SK-N-SH (cell line): ENCODE measurements at regions not wholly inside any gene's neighbourhood (a gene's known extent, or its start where the extent isn't known, plus 50 kb on each side); places are given as distances from the start of the nearest gene placed in this dataset.

ENCODE experiments used
- CTCF ChIA-PET: fragments of 300-600, 350-600 bp; formaldehyde crosslinking; extraction: SDS; loops from one replicate; lab custom pipeline; 2021; lab: Yijun Ruan, JAX
- POLR2A ChIA-PET: fragments of 350-600 bp; sonication (Branson Sonifier 250); formaldehyde crosslinking; extraction: SDS; loops from one replicate; lab custom pipeline; 2020; ENCODE audit warnings: antibody characterized with exemption, inconsistent platforms; lab: Yijun Ruan, JAX
- DNase-seq: peaks from one replicate; pipeline ENCODE4 v3.0.0; 2012
- H2AFZ ChIP-seq: fragments of 200-600 bp; sonication (generic); 2 replicates; pipeline ENCODE4 v1.8.1; 2016; ENCODE audit warnings: antibody characterized with exemption, mild to moderate bottlenecking, low read depth
- H3F3A ChIP-seq: fragments of 200-600 bp; sonication (generic); replicated peaks from 2 replicates; pipeline ENCODE3; 2016; ENCODE audit warnings: antibody characterized with exemption, mild to moderate bottlenecking; ENCODE audit not compliant: insufficient read depth
- H3K27ac ChIP-seq, 2 experiments: fragments of 200-500 bp in 1 of 2; fragments of 200-600 bp in 1 of 2; sonication (Bioruptor generic) in 1 of 2; sonication (generic), shearing (Covaris generic) in 1 of 2; 2 replicates each; pipeline versions ENCODE4 v1.5.1 to v1.6.1; 2014 to 2016; ENCODE audit warnings: low read depth in 2 of 2, inconsistent platforms in 1 of 2, low read length in 1 of 2, mild to moderate bottlenecking in 1 of 2, mixed read lengths in 1 of 2
- H3K27me3 ChIP-seq: fragments of 200-600 bp; sonication (generic), shearing (Covaris generic); 2 replicates; pipeline ENCODE4 v1.6.1; 2016; ENCODE audit warnings: mixed run types; ENCODE audit not compliant: insufficient read depth
- H3K36me3 ChIP-seq, 2 experiments: fragments of 200-500 bp in 1 of 2; fragments of 200-600 bp in 1 of 2; sonication (Bioruptor generic) in 1 of 2; sonication (generic) in 1 of 2; replicated peaks in 1 of 2; 2 replicates each; pipeline versions ENCODE3 to v1.5.1; 2014 to 2016; ENCODE audit warnings: low read length in 1 of 2, mild to moderate bottlenecking in 1 of 2; ENCODE audit not compliant: insufficient read depth in 2 of 2, control insufficient read depth in 1 of 2
- H3K4me1 ChIP-seq, 2 experiments: fragments of 200-500 bp in 1 of 2; fragments of 200-600 bp in 1 of 2; sonication (Bioruptor generic) in 1 of 2; sonication (generic), shearing (Covaris generic) in 1 of 2; 2 replicates each; pipeline versions ENCODE4 v1.5.1 to v1.6.1; 2014 to 2016; ENCODE audit warnings: low read depth in 1 of 2, low read length in 1 of 2, mixed run types in 1 of 2; ENCODE audit not compliant: insufficient read depth in 2 of 2, control insufficient read depth in 1 of 2
- H3K4me2 ChIP-seq: fragments of 200-600 bp; sonication (generic), shearing (Covaris generic); 2 replicates; pipeline ENCODE4 v1.6.1; 2017; ENCODE audit warnings: mixed run types
- H3K4me3 ChIP-seq, 2 experiments: fragments of 200-500 bp in 1 of 2; fragments of 200-600 bp in 1 of 2; sonication (Bioruptor generic) in 1 of 2; sonication (generic), shearing (Covaris generic) in 1 of 2; 2 replicates each; pipeline versions ENCODE4 v1.5.1 to v1.8.1; 2014 to 2016; ENCODE audit warnings: low read depth in 2 of 2, inconsistent platforms in 1 of 2, low read length in 1 of 2, mild to moderate bottlenecking in 1 of 2, mixed read lengths in 1 of 2, moderate library complexity in 1 of 2
- H3K79me2 ChIP-seq: fragments of 200-600 bp; sonication (generic); 2 replicates; pipeline ENCODE4 v1.8.1; 2017; ENCODE audit warnings: mild to moderate bottlenecking; ENCODE audit not compliant: insufficient read depth
- H3K9ac ChIP-seq: fragments of 200-600 bp; sonication (generic); 2 replicates; pipeline ENCODE4 v1.6.1; 2017; ENCODE audit warnings: mixed run types
- H3K9me2 ChIP-seq: fragments of 200-600 bp; sonication (generic); 2 replicates; pipeline ENCODE4 v1.6.1; 2017; ENCODE audit warnings: mixed run types
- H3K9me3 ChIP-seq: fragments of 200-600 bp; sonication (generic); 2 replicates; pipeline ENCODE4 v1.6.1; 2017; ENCODE audit warnings: mixed run types, mild to moderate bottlenecking, moderate library complexity
- H4K20me1 ChIP-seq: fragments of 200-600 bp; sonication (generic); 2 replicates; pipeline ENCODE4 v1.6.1; 2017; ENCODE audit warnings: mild to moderate bottlenecking, mixed run types; ENCODE audit not compliant: insufficient read depth
- CTCF ChIP-seq: fragments of 200-600 bp; sonication (generic); IDR thresholded peaks from 2 replicates; pipeline ENCODE4 v1.6.1; 2017; ENCODE audit warnings: antibody characterized with exemption, mild to moderate bottlenecking, moderate library complexity
- EP300 ChIP-seq, 2 experiments: IDR thresholded peaks; 2 replicates each; pipeline versions ENCODE4 v1.4.0 to v1.6.1; 2012; ENCODE audit warnings: borderline replicate concordance in 1 of 2, low read depth in 1 of 2, low read length in 1 of 2
- GATA2 ChIP-seq: sonication (generic); formaldehyde crosslinking; IDR thresholded peaks from 2 replicates; pipeline ENCODE4 v1.5.0; 2020; ENCODE audit warnings: mild to moderate bottlenecking, missing genetic modification reagents
- JUND ChIP-seq: IDR thresholded peaks from 2 replicates; pipeline ENCODE4 v1.4.0; 2012
- MAX ChIP-seq: IDR thresholded peaks from 2 replicates; pipeline ENCODE4 v1.4.0; 2012; ENCODE audit warnings: low read depth
- MXI1 ChIP-seq: IDR thresholded peaks from 2 replicates; pipeline ENCODE4 v1.6.1; 2012; ENCODE audit warnings: mild to moderate bottlenecking, low read depth, low read length, improper control_type of control experiment
- NRF1 ChIP-seq: IDR thresholded peaks from 2 replicates; pipeline ENCODE4 v1.6.1; 2012; ENCODE audit warnings: low read depth, mild to moderate bottlenecking, low read length
- PBX3 ChIP-seq: IDR thresholded peaks from 2 replicates; pipeline ENCODE4; 2012
- POLR2AphosphoS5 ChIP-seq: IDR thresholded peaks from 2 replicates; pipeline ENCODE4 v1.6.1; 2012; ENCODE audit warnings: low read depth, low read length
- REST ChIP-seq: IDR thresholded peaks from 2 replicates; pipeline ENCODE4 v1.6.1; 2012; ENCODE audit warnings: mild to moderate bottlenecking, low read depth, low read length, moderate library complexity
- RXRA ChIP-seq: IDR thresholded peaks from 2 replicates; pipeline ENCODE4 v1.4.0; 2012; ENCODE audit warnings: low read depth, mild to moderate bottlenecking, borderline replicate concordance
- SIN3A ChIP-seq: IDR thresholded peaks from 2 replicates; pipeline ENCODE4 v1.6.1; 2012; ENCODE audit warnings: low read depth, mild to moderate bottlenecking, low read length, moderate library complexity, borderline replicate concordance
- SMC3 ChIP-seq: IDR thresholded peaks from 2 replicates; pipeline ENCODE4 v1.6.1; 2012; ENCODE audit warnings: low read depth, low read length, improper control_type of control experiment
- TEAD4 ChIP-seq: IDR thresholded peaks from 2 replicates; pipeline ENCODE4 v1.4.0; 2012; ENCODE audit warnings: mild to moderate bottlenecking, borderline replicate concordance; ENCODE audit not compliant: insufficient read depth
- WGBS: methylation state at CpG from one replicate; pipeline ENCODE4 v1.1.6; 2017; ENCODE audit warnings: low lambda C conversion rate; 5-methylcytosine and 5-hydroxymethylcytosine counted together

- no peaks in the 10 kb centered on the region for H4K20me1 ChIP-seq
- POLR2A ChIA-PET = no interaction called here
- H3K4me1 ChIP-seq = peaks cover 0 to 8% of the 10 kb centered on the region in 2 experiments; a peak in 1 of 4 replicates
- H3K27ac ChIP-seq = no peak overlapping the region
- H3K4me2 ChIP-seq = no peak overlapping the region
- 23% methylated on average over 3 of the region's 3 CpGs for WGBS
- H3K9me3 ChIP-seq = no peaks in the 10 kb centered on the region
- no peaks in the 10 kb centered on the region for H3K27me3 ChIP-seq
- no peak overlapping the region for H3K4me3 ChIP-seq
- no peaks in the 10 kb centered on the region for H3K36me3 ChIP-seq
- H3K79me2 ChIP-seq = no peaks in the 10 kb centered on the region
- H3K9ac ChIP-seq = no peak overlapping the region
- DNase-seq = no peak
- H2AFZ ChIP-seq = no peak overlapping the region
- TF ChIP-seq PBX3 (no peak), NRF1 (no peak), JUND (no peak), GATA2 (CRISPR knock-in tag) (no peak), MXI1 (no peak), REST (no peak), SMC3 (no peak), CTCF (no peak), RXRA (no peak), POLR2AphosphoS5 (no peak), TEAD4 (no peak), SIN3A (no peak), EP300 (IDR thresholded peaks at IDR 0.05; ENCODE audit: borderline replicate concordance in 1 of 2, low read depth in 1 of 2, low read length in 1 of 2) (no peak), MAX (no peak)
- no peaks in the 10 kb centered on the region for H3K9me2 ChIP-seq
- CTCF ChIA-PET = no interaction called here
- no peaks in the 10 kb centered on the region for H3F3A ChIP-seq
Observed at GRCh38 chr1:5396593-5396992, 595.6 kb downstream of the NPHP4 start.
